H1 (cell line): ENCODE measurements at regions not wholly inside any gene's neighbourhood (a gene's known extent, or its start where the extent isn't known, plus 50 kb on each side); places are given as distances from the start of the nearest gene placed in this dataset.

Experiments used
- CTBP2 ChIP-seq: IDR thresholded peaks from 2 replicates; pipeline ENCODE4 v1.7.0; 2011; ENCODE audit warnings: borderline replicate concordance, mild to moderate bottlenecking, moderate library complexity, mixed read lengths, low read length; ENCODE audit not compliant: insufficient read depth, insufficient read length
- CTCF ChIP-seq, 3 experiments: IDR thresholded peaks; 1 replicate in 2 of 3; 2 replicates in 1 of 3; pipeline versions ENCODE4 v1.5.1 to v1.6.1; 2011; ENCODE audit warnings: low read length in 3 of 3, mild to moderate bottlenecking in 3 of 3, inconsistent platforms in 2 of 3, low read depth in 1 of 3, moderate library complexity in 1 of 3; ENCODE audit not compliant: insufficient read depth in 1 of 3; ENCODE audit errors: control extremely low read depth in 1 of 3
- KDM1A ChIP-seq: fragments of 200-600, 300-600 bp; sonication (generic); IDR thresholded peaks from 2 replicates; pipeline ENCODE4 v1.7.1; 2016; ENCODE audit warnings: mild to moderate bottlenecking, low read length, borderline replicate concordance
- MAFK ChIP-seq: IDR thresholded peaks from 2 replicates; pipeline ENCODE4 v1.6.1; 2012; ENCODE audit warnings: low read depth, mild to moderate bottlenecking, improper control_type of control experiment, low read length
- SIRT6 ChIP-seq: IDR thresholded peaks from one replicate; pipeline ENCODE4 v1.7.1; 2012; ENCODE audit warnings: low read length, inconsistent platforms
- TF ChIP-seq, protein P1 (sequence below): IDR thresholded peaks from 2 replicates; pipeline ENCODE4 v1.6.1; 2012; ENCODE audit warnings: low read length, inconsistent platforms

- TF ChIP-seq, protein P1, sequence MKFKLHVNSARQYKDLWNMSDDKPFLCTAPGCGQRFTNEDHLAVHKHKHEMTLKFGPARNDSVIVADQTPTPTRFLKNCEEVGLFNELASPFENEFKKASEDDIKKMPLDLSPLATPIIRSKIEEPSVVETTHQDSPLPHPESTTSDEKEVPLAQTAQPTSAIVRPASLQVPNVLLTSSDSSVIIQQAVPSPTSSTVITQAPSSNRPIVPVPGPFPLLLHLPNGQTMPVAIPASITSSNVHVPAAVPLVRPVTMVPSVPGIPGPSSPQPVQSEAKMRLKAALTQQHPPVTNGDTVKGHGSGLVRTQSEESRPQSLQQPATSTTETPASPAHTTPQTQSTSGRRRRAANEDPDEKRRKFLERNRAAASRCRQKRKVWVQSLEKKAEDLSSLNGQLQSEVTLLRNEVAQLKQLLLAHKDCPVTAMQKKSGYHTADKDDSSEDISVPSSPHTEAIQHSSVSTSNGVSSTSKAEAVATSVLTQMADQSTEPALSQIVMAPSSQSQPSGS: no peak
- TF ChIP-seq KDM1A (no peak), CTBP2 (no peak), MAFK (no peak), SIRT6 (no peak), CTCF (IDR thresholded peaks at IDR 0.05; ENCODE audit: control extremely low read depth in 1 of 3, insufficient read depth in 1 of 3, low read depth in 1 of 3, low read length in 3 of 3) (no peak)
- TF ChIP-seq, all 59 proteins: peak for 0
Measured at GRCh38 chr4:67035986-67036385, 509.3 kb downstream of the CENPC start (continued).
